OCI-LY1 (cell line): ENCODE measurements at regions not wholly inside any gene's neighbourhood (a gene's known extent, or its start where the extent isn't known, plus 50 kb on each side); places are given as distances from the start of the nearest gene placed in this dataset.

ENCODE experiments used
- H2AFZ ChIP-seq: fragments of 200-600 bp; sonication (generic), shearing (Covaris generic); 2 replicates; pipeline ENCODE4 v1.6.0; 2014; ENCODE audit warnings: antibody characterized with exemption, mild to moderate bottlenecking, low read length
- H3F3A ChIP-seq: fragments of 200-600 bp; sonication (generic), shearing (Covaris generic); 2 replicates; pipeline ENCODE4 v1.6.0; 2014; ENCODE audit warnings: mild to moderate bottlenecking, antibody characterized with exemption, low read length, moderate library complexity; ENCODE audit not compliant: insufficient read depth
- H3K27ac ChIP-seq: fragments of 200-600 bp; sonication (generic); 2 replicates; pipeline ENCODE4 v1.5.1; 2014; ENCODE audit warnings: low read length, mixed run types, mild to moderate bottlenecking, low read depth; ENCODE audit not compliant: poor library complexity, severe bottlenecking
- H3K27me3 ChIP-seq: fragments of 200-600 bp; sonication (generic); 2 replicates; pipeline ENCODE4 v1.6.0; 2014; ENCODE audit warnings: antibody characterized with exemption, mild to moderate bottlenecking, low read length, moderate library complexity; ENCODE audit not compliant: insufficient read depth
- H3K36me3 ChIP-seq: fragments of 200-600 bp; sonication (generic); 2 replicates; pipeline ENCODE4 v1.6.1; 2014; ENCODE audit warnings: mild to moderate bottlenecking, antibody characterized with exemption, low read length, moderate library complexity, mixed read lengths; ENCODE audit not compliant: insufficient read depth
- H3K4me1 ChIP-seq: fragments of 200-600 bp; sonication (generic); 2 replicates; pipeline ENCODE4 v1.5.1; 2014; ENCODE audit warnings: mild to moderate bottlenecking, low read length, moderate library complexity; ENCODE audit not compliant: insufficient read depth, severe bottlenecking
- H3K4me2 ChIP-seq: fragments of 200-600 bp; sonication (generic), shearing (Covaris generic); 2 replicates; pipeline ENCODE4 v1.6.1; 2014; ENCODE audit warnings: low read length
- H3K4me3 ChIP-seq: fragments of 200-600 bp; sonication (generic); 2 replicates; pipeline ENCODE4 v1.5.1; 2014; ENCODE audit warnings: low read length, low read depth, mild to moderate bottlenecking, mixed read lengths; ENCODE audit not compliant: poor library complexity, severe bottlenecking
- H3K79me2 ChIP-seq: fragments of 200-600 bp; shearing (Covaris generic); 2 replicates; pipeline ENCODE4 v1.6.1; 2016; ENCODE audit warnings: mixed run types, low read length, mixed read lengths; ENCODE audit not compliant: insufficient read depth
- H3K9ac ChIP-seq: fragments of 200-600 bp; sonication (generic), shearing (Covaris generic); 2 replicates; pipeline ENCODE4 v1.6.1; 2014; ENCODE audit warnings: mild to moderate bottlenecking, low read length, mixed read lengths
- H3K9me2 ChIP-seq: fragments of 200-600 bp; sonication (generic), shearing (Covaris generic); 2 replicates; pipeline ENCODE4 v1.6.1; 2014; ENCODE audit warnings: low read depth, mild to moderate bottlenecking, low read length, mixed read lengths
- H3K9me3 ChIP-seq: fragments of 200-600 bp; shearing (Covaris generic); 2 replicates; pipeline ENCODE4 v1.6.1; 2014; ENCODE audit warnings: low read length, mixed read lengths
- H4K20me1 ChIP-seq: fragments of 200-600 bp; sonication (generic), shearing (Covaris generic); 2 replicates; pipeline ENCODE4 v1.6.0; 2016; ENCODE audit warnings: mild to moderate bottlenecking, low read length; ENCODE audit not compliant: insufficient read depth
- EZH2 ChIP-seq: fragments of 200-600 bp; sonication (generic), shearing (Covaris generic); IDR thresholded peaks from 2 replicates; pipeline ENCODE4 v1.8.0; 2017; ENCODE audit warnings: borderline replicate concordance, mixed run types, mild to moderate bottlenecking, antibody characterized with exemption, low read length, moderate library complexity, mixed read lengths
- TF ChIP-seq, protein P1 (sequence below): fragments of 200-600 bp; sonication (generic), shearing (Covaris generic); IDR thresholded peaks from 2 replicates; pipeline ENCODE4 v1.5.1; 2017; ENCODE audit warnings: mild to moderate bottlenecking, antibody characterized with exemption, low read length, moderate library complexity, mixed read lengths

DNA sequence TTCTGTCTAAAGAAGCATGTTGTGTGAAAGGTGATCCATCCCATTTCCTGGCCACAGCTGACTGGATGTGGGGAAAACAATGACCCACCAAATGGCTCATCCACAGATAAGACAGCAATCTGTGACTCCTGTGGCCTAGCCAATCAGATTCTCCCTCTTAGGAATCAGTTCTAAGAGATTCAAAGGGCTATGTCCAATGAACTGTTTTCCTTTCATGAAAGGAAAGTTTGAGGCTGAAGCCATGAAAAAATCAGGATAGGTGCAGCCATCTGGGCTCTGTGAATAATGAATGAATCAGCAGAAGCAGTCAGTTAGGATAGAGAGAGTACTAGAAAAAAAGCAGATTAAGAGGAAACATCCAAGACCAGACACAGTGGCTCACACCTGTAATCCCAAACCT lies 164.7 kb downstream of the NRIP1 start:
- no peak overlapping the region for H3K9ac ChIP-seq
- H3K27ac ChIP-seq = no peak overlapping the region
- H3K4me2 ChIP-seq = no peak overlapping the region
- no peaks in the 10 kb centered on the region for H4K20me1 ChIP-seq
- H3K9me3 ChIP-seq = no peaks in the 10 kb centered on the region
- H3K36me3 ChIP-seq = no peaks in the 10 kb centered on the region
- H3K4me1 ChIP-seq = no peaks in the 10 kb centered on the region
- TF ChIP-seq, protein P1, sequence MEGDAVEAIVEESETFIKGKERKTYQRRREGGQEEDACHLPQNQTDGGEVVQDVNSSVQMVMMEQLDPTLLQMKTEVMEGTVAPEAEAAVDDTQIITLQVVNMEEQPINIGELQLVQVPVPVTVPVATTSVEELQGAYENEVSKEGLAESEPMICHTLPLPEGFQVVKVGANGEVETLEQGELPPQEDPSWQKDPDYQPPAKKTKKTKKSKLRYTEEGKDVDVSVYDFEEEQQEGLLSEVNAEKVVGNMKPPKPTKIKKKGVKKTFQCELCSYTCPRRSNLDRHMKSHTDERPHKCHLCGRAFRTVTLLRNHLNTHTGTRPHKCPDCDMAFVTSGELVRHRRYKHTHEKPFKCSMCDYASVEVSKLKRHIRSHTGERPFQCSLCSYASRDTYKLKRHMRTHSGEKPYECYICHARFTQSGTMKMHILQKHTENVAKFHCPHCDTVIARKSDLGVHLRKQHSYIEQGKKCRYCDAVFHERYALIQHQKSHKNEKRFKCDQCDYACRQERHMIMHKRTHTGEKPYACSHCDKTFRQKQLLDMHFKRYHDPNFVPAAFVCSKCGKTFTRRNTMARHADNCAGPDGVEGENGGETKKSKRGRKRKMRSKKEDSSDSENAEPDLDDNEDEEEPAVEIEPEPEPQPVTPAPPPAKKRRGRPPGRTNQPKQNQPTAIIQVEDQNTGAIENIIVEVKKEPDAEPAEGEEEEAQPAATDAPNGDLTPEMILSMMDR = no peak
- no peak for TF ChIP-seq EZH2
- no peak overlapping the region for H2AFZ ChIP-seq
- no peak overlapping the region for H3K4me3 ChIP-seq
- H3F3A ChIP-seq = no peaks in the 10 kb centered on the region
- H3K27me3 ChIP-seq = no peaks in the 10 kb centered on the region
- H3K9me2 ChIP-seq = no peaks in the 10 kb centered on the region
- H3K79me2 ChIP-seq = no peaks in the 10 kb centered on the region

DNA sequence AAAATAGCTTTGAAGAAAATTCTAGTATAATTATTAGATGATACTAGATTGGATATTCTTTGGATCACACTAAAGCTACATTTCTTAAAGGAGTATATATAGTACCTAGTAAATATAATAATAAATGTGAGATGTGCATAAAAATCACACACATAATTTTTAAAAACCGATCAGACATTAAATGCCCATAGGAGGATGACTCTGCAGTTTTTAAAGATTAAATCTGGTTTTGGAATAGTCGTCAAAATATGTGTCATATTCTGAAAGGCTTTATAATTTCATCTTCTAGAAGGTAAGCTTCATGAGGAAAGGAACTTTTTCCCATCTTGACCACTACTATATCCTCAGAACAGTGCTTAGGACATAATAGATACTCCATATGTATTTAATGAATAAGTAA lies 169.0 kb downstream of the NRIP1 start:
- no peaks in the 10 kb centered on the region for H4K20me1 ChIP-seq
- H3F3A ChIP-seq = no peaks in the 10 kb centered on the region
- no peak overlapping the region for H2AFZ ChIP-seq
- H3K4me2 ChIP-seq = no peak overlapping the region
- no peaks in the 10 kb centered on the region for H3K79me2 ChIP-seq
- no peak overlapping the region for H3K27ac ChIP-seq
- no peaks in the 10 kb centered on the region for H3K9me3 ChIP-seq
- no peaks in the 10 kb centered on the region for H3K27me3 ChIP-seq
- H3K9ac ChIP-seq = no peak overlapping the region
- no peak for TF ChIP-seq EZH2
- TF ChIP-seq, protein P1 = no peak
- H3K4me3 ChIP-seq = no peak overlapping the region
- no peaks in the 10 kb centered on the region for H3K4me1 ChIP-seq
- no peaks in the 10 kb centered on the region for H3K9me2 ChIP-seq
- H3K36me3 ChIP-seq = no peaks in the 10 kb centered on the region

DNA sequence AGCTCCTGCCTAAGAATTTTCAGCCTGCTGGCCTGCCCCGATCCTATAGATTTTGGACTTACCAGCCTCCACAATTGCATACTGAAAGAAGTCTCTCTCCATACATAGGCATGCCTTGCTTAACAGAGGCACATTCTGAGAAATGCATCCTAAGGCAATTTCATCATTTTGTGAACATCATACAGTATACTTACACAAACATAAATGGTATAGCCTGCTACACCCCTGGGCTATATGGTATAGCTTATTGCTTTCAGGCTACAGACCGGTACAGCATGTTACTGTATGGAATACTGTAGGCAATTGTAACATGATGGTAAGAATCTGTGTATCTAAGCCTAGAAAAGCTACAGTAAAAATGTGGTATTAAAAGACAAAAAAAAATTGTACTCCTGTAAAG lies 174.7 kb downstream of the NRIP1 start:
- Histone ChIP-seq H3K9ac (no peak overlapping the region), H3F3A (no peaks in the 10 kb centered on the region), H3K27ac (no peak overlapping the region), H3K36me3 (no peaks in the 10 kb centered on the region), H3K9me2 (no peaks in the 10 kb centered on the region), H3K4me1 (no peaks in the 10 kb centered on the region), H3K4me2 (no peak overlapping the region), H3K79me2 (no peaks in the 10 kb centered on the region), H2AFZ (no peak overlapping the region), H4K20me1 (no peaks in the 10 kb centered on the region), H3K27me3 (no peaks in the 10 kb centered on the region), H3K4me3 (no peak overlapping the region), H3K9me3 (no peaks in the 10 kb centered on the region)
- no peak for TF ChIP-seq EZH2
- TF ChIP-seq, protein P1 = no peak
